WTC11 (cell line): ENCODE measurements at regions not wholly inside any gene's neighbourhood (a gene's known extent, or its start where the extent isn't known, plus 50 kb on each side); places are given as distances from the start of the nearest gene placed in this dataset.

Source experiments
- AR ChIP-seq: fragments of 250-450 bp; sonication (Bioruptor Pico); IDR thresholded peaks from 2 replicates; pipeline ENCODE4 v1.9.0; 2021; ENCODE audit warnings: mild to moderate bottlenecking
- ATF1 ChIP-seq: sonication (generic); formaldehyde crosslinking; IDR thresholded peaks from 2 replicates; pipeline ENCODE4 v1.8.1; 2023; ENCODE audit warnings: mild to moderate bottlenecking, moderate library complexity, missing genetic modification reagents
- E2F1 ChIP-seq: sonication (generic); formaldehyde crosslinking; IDR thresholded peaks from 2 replicates; pipeline ENCODE4 v1.8.0; 2022; ENCODE audit warnings: mild to moderate bottlenecking, missing genetic modification reagents
- E2F5 ChIP-seq: sonication (generic); formaldehyde crosslinking; IDR thresholded peaks from 2 replicates; pipeline ENCODE4 v1.8.1; 2022; ENCODE audit warnings: mild to moderate bottlenecking, moderate library complexity, missing genetic modification reagents
- ERG ChIP-seq: fragments of 250-450 bp; sonication (Bioruptor Pico); IDR thresholded peaks from 2 replicates; pipeline ENCODE4 v1.8.0; 2021; ENCODE audit warnings: mild to moderate bottlenecking
- MLX ChIP-seq: sonication (generic); formaldehyde crosslinking; IDR thresholded peaks from 2 replicates; pipeline ENCODE4 v1.8.1; 2023; ENCODE audit warnings: mild to moderate bottlenecking, missing genetic modification reagents, moderate library complexity
- SMAD3 ChIP-seq: sonication (generic); formaldehyde crosslinking; IDR thresholded peaks from 2 replicates; pipeline ENCODE4 v1.8.0; 2022; ENCODE audit warnings: missing genetic modification reagents, mild to moderate bottlenecking, borderline replicate concordance
- STAT6 ChIP-seq: sonication (generic); formaldehyde crosslinking; conservative IDR thresholded peaks from 2 replicates; pipeline ENCODE4 v1.8.1; 2023; ENCODE audit warnings: mild to moderate bottlenecking, low read depth, missing genetic modification reagents, moderate library complexity
- TEAD4 ChIP-seq: sonication (generic); formaldehyde crosslinking; IDR thresholded peaks from 2 replicates; pipeline ENCODE4 v1.8.0; 2022; ENCODE audit warnings: mild to moderate bottlenecking, missing genetic modification reagents
- TP53 ChIP-seq: sonication (generic); formaldehyde crosslinking; IDR thresholded peaks from 2 replicates; pipeline ENCODE4 v1.8.1; 2023; ENCODE audit warnings: mild to moderate bottlenecking, missing genetic modification reagents
- ZBTB43 ChIP-seq: sonication (generic); formaldehyde crosslinking; IDR thresholded peaks from 2 replicates; pipeline ENCODE4 v1.8.1; 2023; ENCODE audit warnings: mild to moderate bottlenecking, missing genetic modification reagents
- ZNF121 ChIP-seq: sonication (generic); formaldehyde crosslinking; IDR thresholded peaks from 2 replicates; pipeline ENCODE4 v1.8.0; 2023; ENCODE audit warnings: missing genetic modification reagents
- ZNF281 ChIP-seq: sonication (generic); formaldehyde crosslinking; IDR thresholded peaks from 2 replicates; pipeline ENCODE4 v1.8.0; 2023; ENCODE audit warnings: mild to moderate bottlenecking, missing genetic modification reagents

GRCh38 chr3:104632521-104632920 is 734.2 kb upstream of the ALCAM start (continued):
- TF ChIP-seq AR (no peak), MLX (CRISPR knock-in tag) (no peak), TEAD4 (no peak), STAT6 (CRISPR knock-in tag) (no peak), ERG (CRISPR knock-in tag) (no peak), E2F5 (CRISPR knock-in tag) (no peak), ZNF281 (CRISPR knock-in tag) (no peak), ZBTB43 (CRISPR knock-in tag) (no peak), E2F1 (CRISPR knock-in tag) (no peak), ZNF121 (no peak), ATF1 (CRISPR knock-in tag) (no peak), TP53 (CRISPR knock-in tag) (no peak), SMAD3 (CRISPR knock-in tag) (no peak)
